Astrocyte of the hippocampus (primary cell): ENCODE measurements at regions not wholly inside any gene's neighbourhood (a gene's known extent, or its start where the extent isn't known, plus 50 kb on each side); places are given as distances from the start of the nearest gene placed in this dataset.

Experiments used
- DNase-seq: peaks from one replicate; pipeline ENCODE4 v3.0.0; 2011; ENCODE audit warnings: low read depth, low spot score

GRCh38 chr13:109599901-109600657 lies 186.3 kb downstream of the IRS2 start:
- DNase-seq, result peak; percentile 5

GRCh38 chr13:109595471-109595870 lies 190.9 kb downstream of the IRS2 start:
- no peak for DNase-seq

DNA sequence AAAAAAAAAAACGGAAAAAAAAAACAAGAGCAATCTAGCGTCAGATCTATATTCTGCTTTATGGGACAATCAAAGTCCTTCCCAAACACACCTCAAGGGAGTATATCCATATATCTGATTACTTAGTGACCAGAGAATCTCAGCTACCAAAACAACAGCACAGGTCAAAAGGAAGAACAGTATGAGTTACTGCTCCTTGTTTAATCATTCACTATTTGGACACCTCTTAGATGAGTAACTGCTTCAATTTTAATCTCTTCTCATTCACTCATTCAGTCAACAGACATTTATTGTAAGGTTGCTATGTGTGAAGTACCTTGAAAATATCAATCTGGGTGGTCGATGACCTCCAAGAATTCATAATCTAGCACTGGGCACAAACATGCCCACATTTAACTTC lies 193.2 kb downstream of the IRS2 start:
- no peak for DNase-seq

DNA sequence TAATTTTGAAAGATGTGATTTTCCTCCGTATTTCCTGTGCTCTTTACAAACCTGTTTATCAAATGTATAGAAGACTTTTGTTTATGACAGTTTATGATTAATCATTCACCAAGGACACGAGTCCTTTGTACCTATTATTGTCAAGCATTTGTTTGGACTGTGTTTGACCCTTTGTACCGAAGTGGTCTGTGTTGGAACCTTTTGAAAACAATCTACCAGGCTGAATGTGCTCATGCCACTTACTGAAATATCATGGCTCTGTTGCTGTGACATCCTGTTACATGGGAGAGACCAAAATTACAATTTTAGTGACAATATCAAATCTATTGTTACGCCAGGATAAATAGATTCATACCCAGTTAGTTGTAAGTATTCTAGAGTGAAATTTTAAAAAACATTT lies 193.6 kb downstream of the IRS2 start:
- DNase-seq, result no peak

GRCh38 chr13:109587689-109588088 lies 198.7 kb downstream of the IRS2 start:
- no peak for DNase-seq

GRCh38 chr13:109586509-109587346 lies 199.7 kb downstream of the IRS2 start:
- no peak for DNase-seq

DNA sequence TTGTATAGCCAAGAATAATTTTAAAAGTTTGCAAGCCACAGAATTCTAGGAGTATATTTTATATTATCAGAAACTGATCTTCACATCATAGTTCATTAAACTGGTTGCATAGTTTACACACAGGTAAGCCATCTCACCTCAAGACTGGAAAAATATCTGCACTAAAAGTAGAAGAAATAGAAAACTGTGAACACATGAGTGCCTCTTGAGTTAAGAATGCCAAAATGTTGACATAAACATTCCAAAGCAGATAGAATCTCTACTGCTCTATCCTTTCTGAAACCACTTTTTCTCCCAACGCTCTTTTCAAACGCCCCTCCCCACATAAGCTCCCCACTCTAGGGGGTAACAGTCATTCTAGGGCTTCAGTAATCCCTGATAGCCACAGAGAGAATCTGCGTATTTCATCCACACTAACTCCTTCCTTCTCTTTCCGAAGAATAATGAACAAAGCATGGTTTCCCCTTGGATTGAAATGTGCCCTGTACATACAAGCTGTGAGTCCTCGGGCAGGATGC lies 201.5 kb downstream of the IRS2 start:
- DNase-seq, result peak; percentile 25

DNA sequence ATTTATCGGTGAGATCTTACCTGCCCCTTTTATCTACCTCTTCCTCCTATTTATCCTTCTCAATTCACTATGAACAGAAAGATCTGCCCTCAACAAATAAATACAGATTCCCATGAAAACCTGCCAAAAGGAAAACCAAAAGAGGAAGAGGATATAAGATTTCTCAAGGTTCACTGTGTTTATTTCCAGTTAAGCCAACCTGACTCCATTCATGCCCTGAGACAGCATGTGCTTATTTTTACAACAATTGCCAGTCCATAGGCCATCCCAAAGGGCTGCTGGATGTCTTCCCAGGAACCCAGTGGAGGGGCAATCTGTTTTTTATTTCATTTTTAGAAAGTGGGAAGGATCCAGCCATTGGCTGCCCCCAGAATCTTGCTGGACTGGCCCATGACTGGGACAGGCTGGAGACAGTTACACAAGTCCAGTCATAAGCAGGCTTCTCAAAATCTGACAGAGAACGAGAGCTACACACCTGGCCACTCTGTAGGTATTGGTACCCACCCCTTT lies 209.1 kb downstream of the IRS2 start:
- DNase-seq, result no peak

GRCh38 chr13:109576331-109576813 lies 210.0 kb downstream of the IRS2 start:
- peak; percentile 26 for DNase-seq

GRCh38 chr13:109575821-109576220 lies 210.6 kb downstream of the IRS2 start:
- no peak for DNase-seq

DNA sequence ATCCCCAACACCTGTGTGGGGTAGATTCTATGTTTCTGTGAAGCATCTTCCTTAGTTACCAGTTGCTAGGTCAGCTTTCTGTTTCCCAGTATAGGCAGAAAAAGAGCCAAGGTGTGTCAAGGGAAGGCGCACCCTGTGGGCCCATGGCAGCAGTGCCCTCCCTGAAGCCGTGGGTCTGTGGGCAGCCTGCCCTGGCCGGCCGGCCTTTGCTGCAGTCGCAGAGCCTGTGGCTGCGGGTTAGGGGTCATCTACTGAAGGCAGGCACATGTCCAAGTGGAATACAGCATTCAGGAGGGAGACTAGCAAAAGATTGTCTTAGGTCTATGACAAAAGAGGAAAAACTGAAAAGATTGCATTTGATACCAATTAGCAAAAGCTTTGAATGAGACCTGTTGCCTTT lies 214.0 kb downstream of the IRS2 start:
- no peak for DNase-seq

DNA sequence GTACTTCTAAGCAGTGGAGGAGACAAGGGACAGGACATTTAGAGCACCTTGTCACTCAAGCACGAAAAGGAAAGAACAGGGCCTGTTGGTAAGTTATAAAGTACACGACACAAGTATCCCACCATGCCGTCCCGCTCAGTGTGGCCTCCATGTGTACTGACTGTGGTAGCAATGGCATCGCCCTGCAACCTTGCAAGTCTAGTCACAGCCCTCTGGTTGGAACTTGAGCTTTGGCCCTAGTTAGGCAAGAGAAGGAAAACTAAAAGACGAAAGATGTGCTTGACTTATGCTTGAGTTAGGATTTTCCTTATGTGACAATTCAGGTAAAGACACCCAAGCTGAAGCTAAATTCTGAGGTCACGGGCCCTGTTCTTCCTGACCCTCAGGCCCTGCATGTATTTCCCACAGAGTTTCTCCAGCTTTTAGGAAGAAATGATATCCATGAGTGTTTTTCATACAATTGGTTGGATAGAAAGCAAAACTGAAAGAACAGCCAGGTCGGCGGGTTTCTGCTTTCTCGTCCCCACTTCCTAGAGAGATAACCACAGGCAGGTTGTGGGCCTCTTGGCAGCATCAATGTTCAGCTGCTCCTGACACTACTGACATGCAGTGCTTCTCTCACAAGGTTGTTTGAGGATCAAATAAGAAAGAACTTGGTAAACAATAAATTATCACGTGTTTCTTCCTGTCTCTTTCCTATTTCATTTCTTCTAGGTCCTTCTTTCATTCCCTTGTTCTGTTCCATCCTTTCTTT lies 216.2 kb downstream of the IRS2 start:
- no peak for DNase-seq

DNA sequence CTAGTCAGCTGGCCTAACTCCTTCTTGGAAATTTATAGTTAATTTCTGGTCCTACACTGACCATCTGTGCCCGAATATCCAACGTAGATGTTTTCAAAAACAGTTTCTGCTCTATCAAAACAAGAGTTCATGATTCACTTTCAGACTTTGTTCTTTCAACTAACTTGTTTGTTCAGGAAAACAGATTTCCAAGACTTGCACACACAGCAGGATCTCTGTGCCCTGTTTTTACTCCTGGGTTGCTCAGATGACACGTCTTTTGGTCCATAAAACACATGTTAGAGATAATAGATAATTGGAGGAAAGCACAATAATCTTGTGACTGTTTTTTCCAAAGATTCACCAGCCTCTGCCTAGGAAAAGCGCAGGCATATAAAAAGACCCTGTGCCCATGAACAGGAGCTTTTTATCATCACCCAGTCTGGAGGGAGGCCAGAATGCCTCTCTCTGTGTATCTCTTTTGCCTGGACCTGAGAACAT lies 218.0 kb downstream of the IRS2 start:
- no peak for DNase-seq

DNA sequence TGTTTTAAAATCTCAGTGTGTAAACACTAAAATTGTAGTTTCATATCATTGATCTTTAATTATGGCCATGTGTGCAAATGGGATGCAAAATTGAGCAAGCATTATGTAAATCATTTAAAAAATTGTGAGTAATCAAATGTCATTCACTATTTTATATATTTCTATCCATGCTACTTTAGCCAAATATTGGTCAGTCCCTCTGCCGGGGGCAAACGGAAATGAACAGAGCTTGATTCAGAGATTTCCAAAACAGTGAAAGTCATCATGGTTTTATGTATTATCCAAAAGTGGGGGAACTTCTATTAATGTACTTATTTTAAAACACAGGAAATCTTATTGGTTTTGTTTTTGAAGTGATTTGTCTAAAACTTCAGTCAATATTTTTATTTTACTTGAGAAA lies 219.1 kb downstream of the IRS2 start:
- DNase-seq, result no peak

GRCh38 chr13:109565877-109566276 lies 220.5 kb downstream of the IRS2 start:
- no peak for DNase-seq

DNA sequence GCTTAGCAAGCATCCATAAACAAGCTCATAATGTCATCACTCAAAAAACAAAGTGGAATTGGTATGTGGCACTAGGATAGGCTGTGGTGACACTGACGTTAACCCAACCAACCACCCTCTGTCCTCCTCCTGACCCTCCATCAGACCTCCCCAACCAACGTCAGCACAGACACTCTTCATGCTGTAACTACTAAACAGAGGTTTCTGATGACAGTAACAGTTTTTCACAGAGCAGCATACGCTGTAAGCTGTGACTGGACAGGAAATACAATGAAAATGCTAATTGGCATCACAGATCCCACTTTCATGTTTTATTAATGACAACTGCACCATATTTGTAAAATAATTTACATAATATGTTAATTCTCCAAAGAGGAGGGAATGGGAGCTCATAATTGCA lies 238.0 kb downstream of the IRS2 start:
- peak; percentile 33 for DNase-seq

- DNase-seq, result no peak
Measured at GRCh38 chr13:109547942-109548341, 238.4 kb downstream of the IRS2 start.

GRCh38 chr13:109545931-109546330 lies 240.5 kb downstream of the IRS2 start:
- DNase-seq, result peak; percentile 1

DNA sequence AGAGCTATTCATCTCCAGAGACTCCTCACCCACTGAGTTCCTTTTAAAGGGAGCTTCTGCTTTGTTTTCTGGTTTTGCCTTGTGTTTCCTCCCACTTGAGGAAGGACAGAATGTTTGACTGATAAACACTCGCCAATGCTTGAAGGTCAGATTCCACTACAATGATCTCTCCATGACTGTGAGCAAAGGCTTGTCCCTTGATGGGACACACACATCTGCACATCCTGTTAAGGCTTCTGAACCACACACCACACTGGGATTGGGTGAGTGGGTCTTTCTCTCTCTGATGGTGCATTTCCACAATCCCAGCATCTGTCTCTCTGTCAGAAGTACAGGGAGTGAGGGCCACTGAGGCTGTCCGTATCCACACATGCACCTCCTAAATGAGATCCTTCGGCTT lies 245.3 kb downstream of the IRS2 start:
- no peak for DNase-seq

- no peak for DNase-seq
Measured at GRCh38 chr13:109537584-109537983, 248.8 kb downstream of the IRS2 start.

DNA sequence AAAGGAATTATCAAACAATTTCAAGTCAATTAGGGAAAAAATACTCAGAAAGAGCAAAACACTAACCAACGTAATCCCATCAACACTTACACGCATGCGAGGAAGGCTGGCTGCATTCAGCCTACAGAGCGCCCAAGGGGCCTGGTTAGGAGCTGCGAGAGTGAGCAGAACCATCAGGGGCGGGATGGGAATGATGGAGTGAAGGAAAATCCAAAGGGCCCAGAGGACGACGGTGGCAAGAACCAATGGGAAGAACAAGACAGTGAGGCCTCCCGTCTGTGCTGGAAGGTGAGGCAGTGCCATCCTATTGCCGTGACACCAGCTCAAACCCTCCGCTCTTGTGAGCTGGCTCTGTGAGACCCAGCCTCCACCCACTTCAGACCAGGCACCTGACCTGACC lies 253.0 kb downstream of the IRS2 start:
- DNase-seq, result no peak

GRCh38 chr13:109529964-109530363 lies 256.4 kb downstream of the IRS2 start:
- DNase-seq, result no peak
